Effector CD4-positive, alpha-beta T cell (primary cell): ENCODE measurements at regions not wholly inside any gene's neighbourhood (a gene's known extent, or its start where the extent isn't known, plus 50 kb on each side); places are given as distances from the start of the nearest gene placed in this dataset.

Experiments
- DNase-seq: peaks from one replicate; pipeline ENCODE4 v3.0.0-alpha.2; 2020

- no peak for DNase-seq
Measured at GRCh38 chr5:167512111-167512510, 779.3 kb upstream of the WWC1 start.

GRCh38 chr5:167513381-167513780 is 778.1 kb upstream of the WWC1 start:
- DNase-seq, result no peak

- DNase-seq, result no peak
Measured at GRCh38 chr5:167514461-167514860, 777.0 kb upstream of the WWC1 start.

GRCh38 chr5:167525004-167525403 is 766.4 kb upstream of the WWC1 start:
- no peak for DNase-seq

GRCh38 chr5:167528651-167529050 is 762.8 kb upstream of the WWC1 start:
- DNase-seq, result no peak

- no peak for DNase-seq
Measured at GRCh38 chr5:167530548-167530947, 760.9 kb upstream of the WWC1 start.

- no peak for DNase-seq
Measured at GRCh38 chr5:167533814-167534795, 757.3 kb upstream of the WWC1 start.

- DNase-seq, result no peak
Measured at GRCh38 chr5:167539747-167540146, 751.7 kb upstream of the WWC1 start.

- no peak for DNase-seq
Measured at GRCh38 chr5:167546270-167546669, 745.2 kb upstream of the WWC1 start.

- DNase-seq, result no peak
Measured at GRCh38 chr5:167552356-167552755, 739.1 kb upstream of the WWC1 start.

GRCh38 chr5:167553511-167553910 is 737.9 kb upstream of the WWC1 start:
- DNase-seq, result no peak

GRCh38 chr5:167554564-167555290 is 736.7 kb upstream of the WWC1 start:
- DNase-seq, result no peak

- DNase-seq, result no peak
Measured at GRCh38 chr5:167555565-167556166, 735.8 kb upstream of the WWC1 start.

- no peak for DNase-seq
Measured at GRCh38 chr5:167557359-167557758, 734.1 kb upstream of the WWC1 start.

GRCh38 chr5:167561796-167562195 is 729.6 kb upstream of the WWC1 start:
- no peak for DNase-seq

- no peak for DNase-seq
Measured at GRCh38 chr5:167564275-167564674, 727.2 kb upstream of the WWC1 start.

- DNase-seq, result no peak
Measured at GRCh38 chr5:167565189-167565954, 726.1 kb upstream of the WWC1 start.

- DNase-seq, result no peak
Measured at GRCh38 chr5:167570431-167570830, 721.0 kb upstream of the WWC1 start.

GRCh38 chr5:167571824-167572223 is 719.6 kb upstream of the WWC1 start:
- DNase-seq, result no peak

- no peak for DNase-seq
Measured at GRCh38 chr5:167573370-167574127, 717.9 kb upstream of the WWC1 start.

- no peak for DNase-seq
Measured at GRCh38 chr5:167574464-167574863, 717.0 kb upstream of the WWC1 start.

- DNase-seq, result no peak
Measured at GRCh38 chr5:167575330-167575729, 716.1 kb upstream of the WWC1 start.
